Epithelial cell of esophagus (primary cell): ENCODE measurements at regions not wholly inside any gene's neighbourhood (a gene's known extent, or its start where the extent isn't known, plus 50 kb on each side); places are given as distances from the start of the nearest gene placed in this dataset.
A peak's percentile ranks its signal among the peaks of the same experiment; 100 is the strongest.

Experiments
- DNase-seq: peaks from one replicate; pipeline ENCODE4 v3.0.0; 2010; ENCODE audit warnings: low read depth
- H3K4me3 ChIP-seq: 2 replicates; pipeline ENCODE4 v1.5.1; 2011; ENCODE audit warnings: mild to moderate bottlenecking, low read length, control low read depth
- CTCF ChIP-seq: IDR thresholded peaks from 2 replicates; pipeline ENCODE4 v1.5.1; 2011; ENCODE audit warnings: low read depth, mild to moderate bottlenecking, low read length, control low read depth, inconsistent platforms; ENCODE audit not compliant: insufficient read depth; ENCODE audit errors: missing control alignments

DNA sequence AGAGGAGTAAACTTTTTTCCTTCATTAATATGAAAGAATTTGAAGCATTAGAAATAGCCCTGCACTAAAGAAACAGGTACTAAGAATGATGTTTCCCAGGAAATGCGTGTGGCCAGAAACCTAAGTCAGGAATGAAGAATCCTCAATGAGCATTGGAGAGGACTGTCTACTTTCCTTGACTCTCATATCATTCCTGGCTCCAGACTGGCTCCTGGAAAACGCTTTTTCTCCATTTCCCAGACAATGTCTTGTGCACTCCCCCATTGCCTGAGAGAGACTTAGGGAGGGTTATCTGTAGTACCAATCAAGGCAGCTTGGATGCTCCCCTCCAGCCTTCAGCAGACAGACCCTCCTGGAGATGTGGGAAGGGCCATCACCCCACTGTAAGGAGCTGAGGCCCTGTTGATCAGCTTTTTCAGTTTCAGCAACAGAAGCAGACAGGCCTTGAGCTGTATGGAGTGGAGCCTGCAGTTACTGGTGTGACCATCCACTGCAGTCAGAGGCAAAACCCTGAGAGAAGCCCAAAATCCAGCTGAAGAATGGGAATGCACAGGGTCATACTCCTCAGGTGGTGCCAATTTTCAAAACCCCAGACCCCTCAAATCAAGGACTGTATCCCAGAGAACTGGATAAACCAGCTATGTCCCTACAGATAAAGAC lies 127.3 kb upstream of the NT5E start:
- no peak for TF ChIP-seq CTCF
- DNase-seq = no peak
- H3K4me3 ChIP-seq = no peak overlapping the region

DNA sequence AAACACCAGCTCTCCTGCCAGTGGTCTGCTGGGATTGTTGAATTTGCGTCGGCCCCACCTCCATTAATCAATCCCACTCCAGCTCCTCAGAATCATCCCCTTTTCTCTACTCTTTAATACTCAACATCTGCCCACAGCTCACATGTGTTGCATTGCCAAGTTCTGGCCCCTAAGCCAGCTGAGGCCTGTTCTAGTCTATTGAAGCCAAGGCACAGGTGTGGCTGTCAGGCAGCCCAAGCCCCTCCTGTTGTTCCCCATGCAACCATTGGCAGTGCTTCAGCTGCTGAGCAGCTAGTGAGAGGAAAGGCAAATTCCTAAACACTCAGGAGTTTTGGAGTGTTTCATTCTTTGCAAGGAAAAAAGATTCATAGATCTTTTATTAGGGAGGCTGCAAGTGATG lies 128.0 kb upstream of the NT5E start:
- no peak for TF ChIP-seq CTCF
- no peak overlapping the region for H3K4me3 ChIP-seq
- DNase-seq = no peak

DNA sequence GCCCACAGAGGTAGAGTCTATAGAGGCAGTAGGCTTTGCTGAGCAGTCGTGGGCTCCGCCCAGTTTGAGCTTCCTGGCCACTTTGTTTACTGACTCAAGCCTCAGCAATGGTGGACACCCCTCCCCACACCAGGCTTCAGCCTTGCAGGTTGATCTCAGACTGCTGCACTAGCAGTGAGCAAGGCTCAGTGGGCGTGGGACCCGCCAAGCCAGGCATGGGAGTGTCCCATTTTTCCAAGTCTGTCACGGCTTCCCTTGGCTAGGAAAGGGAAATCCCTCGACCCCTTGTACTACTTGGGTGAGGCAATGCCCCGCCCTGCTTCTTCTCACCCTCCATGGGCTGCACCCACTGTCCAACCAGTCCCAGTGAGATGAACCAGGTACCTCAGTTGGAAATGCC lies 135.3 kb upstream of the NT5E start:
- H3K4me3 ChIP-seq = no peak overlapping the region
- DNase-seq = peak; percentile 40
- TF ChIP-seq CTCF = no peak

DNA sequence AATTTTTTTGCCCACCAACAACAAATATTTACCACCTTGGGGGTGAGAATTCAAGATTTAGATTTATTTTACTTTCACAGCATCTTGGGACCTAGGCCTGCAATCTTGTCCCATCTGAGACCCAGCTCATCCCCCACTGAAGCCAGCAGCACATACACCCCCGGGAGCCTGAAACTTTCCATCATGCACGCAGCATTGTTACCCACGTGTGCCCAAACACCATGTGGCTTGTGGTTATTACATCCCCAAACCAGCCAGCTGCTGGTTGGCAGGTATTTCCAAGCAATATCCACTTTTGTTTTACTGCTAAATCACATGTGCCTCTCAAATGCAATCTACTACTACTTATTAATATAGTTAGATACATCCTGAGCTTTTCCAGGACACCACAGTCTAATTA lies 149.3 kb upstream of the NT5E start:
- no peak for TF ChIP-seq CTCF
- DNase-seq = no peak
- H3K4me3 ChIP-seq = no peak overlapping the region

GRCh38 chr6:85298553-85298952 lies 151.3 kb upstream of the NT5E start:
- H3K4me3 ChIP-seq = no peak overlapping the region
- peak; percentile 64 for DNase-seq
- no peak for TF ChIP-seq CTCF

- DNase-seq = no peak
- TF ChIP-seq CTCF = no peak
- no peak overlapping the region for H3K4me3 ChIP-seq
Observed at GRCh38 chr6:85291326-85291725, 158.6 kb upstream of the NT5E start.

DNA sequence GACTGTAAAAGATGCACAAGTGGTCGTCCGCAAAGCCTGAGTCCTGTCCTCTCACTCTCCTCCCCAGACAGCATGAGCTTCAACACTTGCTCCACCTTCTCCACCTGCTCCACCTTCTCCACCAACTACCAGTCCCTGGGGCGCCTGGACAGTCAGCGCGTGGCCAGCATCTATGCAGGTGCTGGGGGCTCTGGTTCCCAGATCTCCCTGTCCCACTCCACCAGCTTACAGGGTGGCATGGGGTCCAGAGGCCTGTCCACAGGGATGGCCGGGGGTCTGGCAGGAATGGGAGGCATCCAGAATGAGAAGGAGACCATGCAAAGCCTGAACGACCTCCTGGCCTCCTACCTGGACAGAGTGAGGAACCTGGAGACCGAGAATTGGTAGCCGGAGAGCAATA lies 162.2 kb upstream of the NT5E start:
- no peak overlapping the region for H3K4me3 ChIP-seq
- no peak for DNase-seq
- no peak for TF ChIP-seq CTCF
